IPS-15b (cell line): ENCODE measurements at regions not wholly inside any gene's neighbourhood (a gene's known extent, or its start where the extent isn't known, plus 50 kb on each side); places are given as distances from the start of the nearest gene placed in this dataset.
"Not testable (repeated sequence)": the region's sequence is repeated elsewhere in the genome, so short reads cannot be mapped to it uniquely, and the experiment has no call there.

Experiments used
- H3K27me3 ChIP-seq: one replicate; pipeline ENCODE4 v1.6.1; 2013; ENCODE audit warnings: low read length; ENCODE audit not compliant: control insufficient read depth, insufficient read depth
- H3K36me3 ChIP-seq: one replicate; pipeline ENCODE4 v1.6.1; 2013; ENCODE audit warnings: low read length; ENCODE audit not compliant: control insufficient read depth, insufficient read depth
- H3K4me1 ChIP-seq: one replicate; pipeline ENCODE4 v1.6.1; 2013; ENCODE audit warnings: mild to moderate bottlenecking, low read length; ENCODE audit not compliant: control insufficient read depth, insufficient read depth
- H3K4me3 ChIP-seq: one replicate; pipeline ENCODE4 v1.5.1; 2013; ENCODE audit warnings: low read depth, low read length
- H3K9ac ChIP-seq: one replicate; pipeline ENCODE4 v1.6.1; 2013; ENCODE audit warnings: low read depth, mild to moderate bottlenecking, low read length
- H3K9me3 ChIP-seq: one replicate; pipeline ENCODE4 v1.6.1; 2013; ENCODE audit warnings: mild to moderate bottlenecking, low read length; ENCODE audit not compliant: control insufficient read depth, insufficient read depth

DNA sequence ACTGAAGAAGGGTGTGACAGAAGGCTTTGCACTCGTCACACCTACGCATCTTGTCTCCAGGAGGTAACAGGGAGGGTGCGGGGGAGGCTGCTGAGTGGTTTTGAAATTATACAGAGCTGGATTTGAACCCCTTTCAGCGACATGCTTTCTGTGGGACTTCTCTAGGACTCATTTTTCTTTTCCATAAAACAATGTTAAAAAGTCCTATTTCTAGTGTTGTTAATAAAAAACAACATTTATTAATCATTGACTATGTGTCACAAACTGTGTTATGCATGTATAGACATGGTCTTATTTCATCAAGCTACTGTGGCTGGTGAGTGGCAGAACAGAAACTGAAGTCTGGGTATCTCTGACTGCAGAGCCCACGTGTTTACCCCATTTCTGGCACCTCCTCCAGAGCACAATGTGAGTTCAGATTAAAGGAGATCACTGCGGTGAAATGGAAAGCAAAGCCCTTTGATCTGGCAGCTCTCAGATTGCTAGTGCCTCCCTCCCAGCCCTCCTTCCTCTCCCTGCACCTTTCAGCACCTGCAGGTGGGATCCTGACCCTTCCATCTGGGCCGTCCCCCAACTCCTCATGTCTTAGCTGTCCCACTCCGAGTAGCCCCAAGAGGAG lies 315.5 kb upstream of the MYT1L start:
- Histone ChIP-seq H3K4me1 (no peaks in the 10 kb centered on the region), H3K27me3 (no peaks in the 10 kb centered on the region), H3K4me3 (no peak overlapping the region), H3K9me3 (no peaks in the 10 kb centered on the region), H3K9ac (no peak overlapping the region), H3K36me3 (no peaks in the 10 kb centered on the region)

DNA sequence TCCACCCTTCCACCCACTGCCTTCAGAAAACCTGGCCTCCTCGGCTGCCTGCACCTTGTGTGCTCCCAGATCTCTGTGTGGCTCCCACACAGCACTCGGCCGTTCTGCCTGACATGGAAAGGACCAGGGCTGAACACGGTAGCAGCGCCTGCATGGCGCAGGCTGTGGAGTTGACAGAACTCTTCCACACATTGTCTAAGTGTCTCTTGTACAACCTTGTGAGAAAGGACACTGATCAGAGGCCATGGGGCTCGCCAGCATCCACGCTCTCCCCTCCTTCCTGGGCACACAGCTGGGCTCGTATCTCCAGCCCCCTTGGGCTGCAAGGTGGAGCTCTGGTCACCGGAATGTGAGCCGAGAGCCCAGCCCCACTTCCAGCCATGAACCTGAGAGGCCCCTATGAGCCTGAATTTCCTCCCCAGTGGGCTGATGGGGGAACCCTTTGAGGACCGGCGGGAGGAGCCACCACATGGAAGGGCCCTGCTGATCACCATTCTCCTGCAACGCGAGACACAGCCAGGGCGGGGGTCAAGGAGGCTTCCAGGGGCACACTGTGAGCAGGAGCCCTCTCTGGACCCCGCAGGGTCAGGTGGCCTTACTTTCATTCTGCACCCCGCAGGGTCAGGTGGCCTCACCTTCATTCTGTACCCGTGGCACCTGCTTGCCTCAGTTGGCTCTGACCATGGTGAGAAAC lies 314.2 kb upstream of the MYT1L start:
- no peak overlapping the region for H3K9ac ChIP-seq
- no peaks in the 10 kb centered on the region for H3K9me3 ChIP-seq
- H3K4me3 ChIP-seq: no peak overlapping the region
- no peaks in the 10 kb centered on the region for H3K36me3 ChIP-seq
- no peaks in the 10 kb centered on the region for H3K4me1 ChIP-seq
- H3K27me3 ChIP-seq: no peaks in the 10 kb centered on the region

DNA sequence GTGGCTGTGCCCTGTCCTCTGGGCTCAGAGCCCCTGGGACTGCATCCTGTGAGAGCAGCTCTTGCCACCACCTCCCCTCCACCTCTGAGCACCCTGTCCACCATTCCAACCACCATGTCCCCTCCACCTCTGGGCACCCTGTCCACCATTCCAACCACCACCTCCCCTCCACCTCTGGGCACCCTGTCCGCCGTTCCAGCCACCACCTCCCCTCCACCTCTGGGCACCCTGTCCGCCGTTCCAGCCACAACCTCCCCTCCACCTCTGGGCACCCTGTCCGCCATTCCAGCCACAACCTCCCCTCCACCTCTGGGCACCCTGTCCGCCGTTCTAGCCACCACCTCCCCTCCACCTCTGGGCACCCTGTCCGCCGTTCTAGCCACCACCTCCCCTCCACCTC lies 313.7 kb upstream of the MYT1L start:
- H3K27me3 ChIP-seq, H3K4me1 ChIP-seq, H3K9me3 ChIP-seq, H3K36me3 ChIP-seq, H3K9ac ChIP-seq, H3K4me3 ChIP-seq: not testable (repeated sequence)

DNA sequence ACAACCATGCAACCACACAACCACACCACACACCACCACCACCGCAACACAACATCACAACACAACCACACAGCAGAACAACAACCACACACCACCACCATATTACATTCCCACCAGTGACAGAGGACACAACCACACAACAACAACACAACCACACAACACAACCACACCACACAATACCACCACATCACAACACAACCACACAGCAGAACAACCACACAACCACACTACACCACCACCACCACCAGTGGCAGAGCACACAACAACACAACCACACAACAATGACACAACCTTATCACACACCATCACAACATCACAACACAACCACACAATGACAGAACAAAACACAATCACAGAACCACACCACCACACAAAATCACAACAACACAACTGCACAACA lies 313.0 kb upstream of the MYT1L start:
- Histone ChIP-seq H3K4me3 (no peak overlapping the region), H3K4me1 (no peaks in the 10 kb centered on the region), H3K27me3 (no peaks in the 10 kb centered on the region), H3K36me3 (no peaks in the 10 kb centered on the region), H3K9me3 (no peaks in the 10 kb centered on the region), H3K9ac (no peak overlapping the region)

DNA sequence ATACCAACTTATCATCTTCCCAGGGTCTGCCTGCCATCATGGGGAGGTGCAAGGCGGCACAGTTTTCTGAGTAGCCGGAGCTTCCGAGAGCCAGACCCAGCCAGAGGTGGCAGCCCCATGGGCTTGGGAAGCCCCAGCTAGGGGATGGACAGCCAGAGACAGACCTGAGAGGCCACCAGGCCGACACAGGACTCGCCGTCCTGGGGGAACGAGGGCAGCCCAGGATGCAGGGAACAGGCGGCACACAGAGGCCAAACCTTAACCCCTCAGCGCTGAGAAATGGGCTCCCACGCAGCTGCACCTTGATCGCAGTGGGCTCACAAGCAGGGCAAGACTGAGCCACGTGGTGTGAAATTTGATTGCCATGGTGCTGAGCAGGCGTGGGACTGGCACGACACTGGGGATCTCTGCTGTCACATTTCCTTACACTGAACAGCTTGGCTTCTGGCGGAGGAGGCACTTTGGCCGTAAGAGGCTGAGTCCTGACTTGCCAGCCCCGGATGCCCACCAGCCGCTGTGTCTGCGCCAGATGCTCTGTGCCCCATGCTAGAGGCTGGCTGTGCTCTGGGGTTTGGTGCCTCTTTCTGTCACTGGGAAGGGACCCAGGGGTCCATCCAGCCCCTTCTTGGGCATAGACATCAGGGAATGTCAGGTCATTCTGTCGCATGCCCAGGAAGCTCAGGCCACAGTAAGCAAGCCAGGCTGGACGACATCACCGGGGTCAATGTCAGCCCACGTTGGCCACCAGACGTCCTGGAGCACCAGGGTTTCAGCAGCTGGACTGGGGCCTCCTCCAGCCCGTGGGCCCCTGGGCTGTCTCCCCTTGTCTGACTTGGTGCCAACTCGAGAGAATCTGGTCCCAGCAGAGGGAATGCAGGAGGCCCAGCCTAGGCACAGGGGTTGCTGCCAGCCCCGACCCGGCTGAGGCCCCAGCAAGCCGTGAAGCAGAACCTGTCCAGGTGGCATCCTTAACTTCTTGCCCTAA lies 312.1 kb upstream of the MYT1L start:
- H3K9me3 ChIP-seq: no peaks in the 10 kb centered on the region
- H3K9ac ChIP-seq: no peak overlapping the region
- H3K4me1 ChIP-seq: no peaks in the 10 kb centered on the region
- no peaks in the 10 kb centered on the region for H3K27me3 ChIP-seq
- no peaks in the 10 kb centered on the region for H3K36me3 ChIP-seq
- H3K4me3 ChIP-seq: no peak overlapping the region

DNA sequence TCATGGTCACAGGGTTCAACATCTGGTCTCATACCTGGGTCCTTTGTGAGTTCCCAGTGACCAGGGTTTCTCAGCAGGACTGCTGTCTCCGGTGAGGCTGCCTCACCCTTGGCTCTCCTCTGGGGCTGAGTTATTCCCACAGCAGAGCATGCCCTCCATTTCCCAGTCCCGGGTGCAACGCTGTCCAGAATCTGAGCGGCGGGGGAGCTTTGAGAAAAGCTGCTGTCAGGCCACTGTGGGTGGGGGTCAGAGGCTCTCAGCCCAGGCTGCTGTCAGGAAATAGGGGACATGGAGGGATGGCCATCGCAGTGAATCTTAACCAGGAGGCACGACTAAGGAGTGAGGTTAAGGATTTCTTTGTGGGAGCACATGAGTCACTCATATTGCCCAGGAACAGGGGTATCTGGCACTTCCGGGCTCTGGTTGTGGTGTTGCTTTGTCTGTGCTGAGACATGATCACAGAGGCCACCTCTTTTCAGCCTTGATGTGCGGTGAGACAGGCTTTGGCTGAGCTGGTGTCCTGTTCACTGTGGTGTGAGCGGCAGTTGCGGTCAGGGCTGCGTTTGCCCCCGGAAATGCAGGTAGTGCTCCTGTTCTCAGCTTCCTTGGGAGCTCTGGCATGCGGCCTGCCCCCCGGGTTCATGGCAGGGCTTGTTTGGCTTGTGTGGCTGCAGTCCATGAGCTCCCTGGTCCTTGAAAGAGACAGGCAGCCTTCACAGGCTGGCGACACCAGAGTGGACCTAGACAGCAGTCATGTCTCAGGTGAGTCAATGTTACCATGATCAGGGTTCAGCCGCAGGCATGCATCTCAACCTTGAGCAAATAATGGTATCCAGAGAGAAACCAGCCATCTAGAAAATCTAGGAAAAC lies 310.7 kb upstream of the MYT1L start:
- no peaks in the 10 kb centered on the region for H3K9me3 ChIP-seq
- H3K27me3 ChIP-seq: no peaks in the 10 kb centered on the region
- no peaks in the 10 kb centered on the region for H3K4me1 ChIP-seq

DNA sequence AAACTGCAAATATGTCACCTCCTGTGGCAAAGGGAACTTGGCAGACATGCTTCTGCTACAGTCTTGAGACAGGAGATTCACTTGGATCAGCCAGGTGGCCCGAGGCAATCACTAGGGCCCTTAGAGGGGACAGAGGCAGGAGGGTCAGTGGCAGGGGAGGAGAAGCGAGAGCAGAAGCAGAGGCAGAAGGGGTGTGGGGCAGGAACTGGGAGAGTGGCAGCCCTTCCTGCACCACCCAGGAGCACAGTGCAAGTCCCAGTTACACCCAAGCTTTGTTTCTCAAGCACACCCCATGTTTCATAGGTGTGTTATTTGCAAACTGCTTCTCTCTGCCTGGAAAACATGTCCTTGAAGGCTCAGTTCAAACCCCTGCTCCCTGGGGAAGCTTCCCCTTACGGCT lies 309.7 kb upstream of the MYT1L start:
- H3K4me1 ChIP-seq: no peaks in the 10 kb centered on the region
- no peak overlapping the region for H3K4me3 ChIP-seq
- H3K36me3 ChIP-seq: no peaks in the 10 kb centered on the region
- no peaks in the 10 kb centered on the region for H3K9me3 ChIP-seq
- H3K27me3 ChIP-seq: no peaks in the 10 kb centered on the region
- no peak overlapping the region for H3K9ac ChIP-seq

More for the DNA sequence above, 310.7 kb upstream of the MYT1L start:
- Histone ChIP-seq H3K9ac (no peak overlapping the region), H3K36me3 (no peaks in the 10 kb centered on the region), H3K4me3 (no peak overlapping the region)

DNA sequence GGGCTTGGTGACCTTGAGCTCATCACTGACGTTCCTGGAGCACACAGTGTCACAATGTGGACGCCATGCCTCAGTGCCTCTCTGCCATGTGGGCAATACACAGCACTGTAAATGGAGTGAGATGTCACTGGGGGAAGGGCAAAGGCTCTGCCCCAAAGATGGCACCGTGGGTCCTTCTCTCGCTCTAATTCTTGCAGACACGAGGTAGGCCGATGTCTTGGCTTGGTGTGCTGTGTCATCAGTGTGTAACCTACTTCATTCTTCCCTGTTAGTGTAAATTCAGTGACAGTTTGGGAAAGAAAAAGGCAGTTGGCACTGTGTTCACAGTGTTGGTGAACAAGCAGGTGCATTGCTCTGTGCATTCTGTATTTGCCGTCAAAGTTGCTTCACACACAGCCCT lies 309.3 kb upstream of the MYT1L start:
- H3K27me3 ChIP-seq: no peaks in the 10 kb centered on the region
- H3K4me3 ChIP-seq: no peak overlapping the region
- H3K36me3 ChIP-seq: no peaks in the 10 kb centered on the region
- H3K9ac ChIP-seq: no peak overlapping the region
- H3K9me3 ChIP-seq: no peaks in the 10 kb centered on the region
- H3K4me1 ChIP-seq: no peaks in the 10 kb centered on the region

DNA sequence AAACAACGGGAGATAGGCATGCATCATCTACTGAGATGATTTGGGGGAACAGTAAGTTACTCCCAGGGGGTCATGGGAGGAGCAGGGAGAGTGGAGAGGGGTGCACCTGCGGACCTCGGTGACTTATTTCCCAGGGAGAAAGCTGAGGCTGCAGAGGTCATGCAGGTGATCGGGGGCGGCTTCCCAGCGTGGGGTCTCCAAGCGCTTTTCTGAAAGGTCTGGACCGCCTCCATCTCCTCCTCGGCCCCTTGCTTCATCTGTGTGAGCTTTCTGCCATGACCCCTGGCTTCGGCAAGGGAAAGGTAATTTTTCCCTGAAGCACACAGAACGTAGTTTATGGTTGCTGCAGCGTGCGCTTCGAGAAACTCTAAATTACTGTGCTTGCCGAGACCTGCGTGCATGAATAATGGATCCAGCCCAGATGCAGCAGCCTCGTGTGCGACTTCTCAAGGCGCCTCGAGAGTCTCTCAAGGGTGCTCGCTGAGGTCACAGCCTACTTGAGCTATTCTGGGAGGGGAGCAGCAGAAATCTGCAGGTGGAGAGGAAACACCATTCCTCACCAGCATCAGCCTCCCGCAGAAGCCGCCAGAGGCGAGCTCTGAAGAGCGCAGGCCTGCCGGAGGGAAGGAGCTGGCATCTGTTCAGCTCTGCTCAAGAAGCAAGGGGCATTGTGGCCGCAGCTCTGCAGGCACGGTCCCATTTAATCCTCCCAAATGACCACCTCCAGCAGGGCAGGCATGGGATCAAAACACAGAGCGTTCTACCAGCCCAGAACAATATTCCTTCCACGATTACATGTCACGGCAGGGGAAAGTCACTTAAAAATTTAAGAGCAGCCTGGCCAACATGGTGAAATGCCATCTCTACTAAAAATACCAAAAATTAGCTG lies 308.4 kb upstream of the MYT1L start:
- H3K36me3 ChIP-seq: no peaks in the 10 kb centered on the region
- H3K4me3 ChIP-seq: no peak overlapping the region
- H3K9me3 ChIP-seq: no peaks in the 10 kb centered on the region
- H3K27me3 ChIP-seq: no peaks in the 10 kb centered on the region
- H3K4me1 ChIP-seq: no peaks in the 10 kb centered on the region
- no peak overlapping the region for H3K9ac ChIP-seq

DNA sequence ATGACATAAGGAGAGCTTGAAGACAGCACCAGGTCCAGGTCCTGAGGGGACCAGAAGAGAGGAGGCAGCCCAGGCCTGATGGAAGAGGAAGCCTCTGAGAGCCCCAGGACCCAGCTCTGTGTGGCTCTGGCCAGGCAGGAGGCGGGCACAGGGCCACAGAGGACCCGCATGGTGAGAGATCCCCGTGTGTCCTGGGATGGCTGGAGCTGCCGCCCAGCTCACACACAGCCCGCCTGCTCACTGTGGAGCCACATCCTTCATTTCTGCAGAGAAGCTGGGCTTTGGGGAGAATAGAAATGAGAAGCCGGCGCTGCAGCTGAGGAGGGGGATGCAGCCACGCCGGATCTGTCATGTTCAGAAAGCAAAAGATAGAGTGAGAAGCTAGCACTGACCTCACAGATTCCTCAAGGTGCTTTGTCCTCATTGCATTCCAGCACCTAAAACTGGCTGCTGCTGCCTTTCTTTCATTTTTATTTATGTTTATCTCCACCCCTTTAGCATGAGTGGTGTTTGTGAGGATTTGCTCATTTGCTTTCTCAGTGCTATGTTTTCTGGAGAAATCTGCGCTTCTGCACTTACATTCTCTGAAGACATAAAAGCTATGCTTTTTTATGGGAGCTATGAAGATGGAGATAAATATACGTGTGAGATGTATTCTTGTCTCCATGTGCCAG lies 307.6 kb upstream of the MYT1L start:
- H3K36me3 ChIP-seq: no peaks in the 10 kb centered on the region
- H3K27me3 ChIP-seq: no peaks in the 10 kb centered on the region
- H3K9me3 ChIP-seq: no peaks in the 10 kb centered on the region
- no peak overlapping the region for H3K4me3 ChIP-seq
- no peaks in the 10 kb centered on the region for H3K4me1 ChIP-seq
- no peak overlapping the region for H3K9ac ChIP-seq
